ENCODE measurements at regions not wholly inside any gene's neighbourhood (a gene's known extent, or its start where the extent isn't known, plus 50 kb on each side); places are given as distances from the start of the nearest gene placed in this dataset.

DNA sequence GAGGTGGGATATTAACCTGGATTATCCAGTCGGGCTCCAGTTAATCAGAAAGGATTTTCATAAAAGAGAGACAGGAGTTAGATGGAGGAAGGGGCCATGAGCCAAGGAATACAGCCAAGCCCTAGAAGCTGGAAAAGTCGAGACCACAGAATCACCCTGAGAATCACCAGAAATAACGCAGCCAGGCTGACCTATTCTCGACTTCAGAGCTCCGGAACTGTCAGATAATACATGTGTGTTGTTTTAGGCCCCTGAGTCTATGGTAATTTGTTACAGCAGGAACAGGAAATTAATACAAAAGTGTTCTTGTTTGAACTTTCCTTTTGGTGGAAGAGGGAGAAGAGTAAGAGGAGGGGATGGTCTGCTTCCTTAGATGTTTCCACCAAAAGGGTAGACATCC lies 208.1 kb downstream of the JCAD start:
- intact Hi-C loops (cut with DNase I): loop anchor here (5.0 to 10.0 kb wide), 2 partner anchors 39 to 206 kb away; no protein-coding TSS in a partner anchor
- no peak overlapping the region for H3K4me3 ChIP-seq
- TF ChIP-seq, protein P1, sequence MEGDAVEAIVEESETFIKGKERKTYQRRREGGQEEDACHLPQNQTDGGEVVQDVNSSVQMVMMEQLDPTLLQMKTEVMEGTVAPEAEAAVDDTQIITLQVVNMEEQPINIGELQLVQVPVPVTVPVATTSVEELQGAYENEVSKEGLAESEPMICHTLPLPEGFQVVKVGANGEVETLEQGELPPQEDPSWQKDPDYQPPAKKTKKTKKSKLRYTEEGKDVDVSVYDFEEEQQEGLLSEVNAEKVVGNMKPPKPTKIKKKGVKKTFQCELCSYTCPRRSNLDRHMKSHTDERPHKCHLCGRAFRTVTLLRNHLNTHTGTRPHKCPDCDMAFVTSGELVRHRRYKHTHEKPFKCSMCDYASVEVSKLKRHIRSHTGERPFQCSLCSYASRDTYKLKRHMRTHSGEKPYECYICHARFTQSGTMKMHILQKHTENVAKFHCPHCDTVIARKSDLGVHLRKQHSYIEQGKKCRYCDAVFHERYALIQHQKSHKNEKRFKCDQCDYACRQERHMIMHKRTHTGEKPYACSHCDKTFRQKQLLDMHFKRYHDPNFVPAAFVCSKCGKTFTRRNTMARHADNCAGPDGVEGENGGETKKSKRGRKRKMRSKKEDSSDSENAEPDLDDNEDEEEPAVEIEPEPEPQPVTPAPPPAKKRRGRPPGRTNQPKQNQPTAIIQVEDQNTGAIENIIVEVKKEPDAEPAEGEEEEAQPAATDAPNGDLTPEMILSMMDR (IDR thresholded peaks at IDR 0.05): no peak
- no peak overlapping the region for H3K27ac ChIP-seq
- 73 to 85% (median 83%) methylated on average over 5 of the region's 5 CpGs for WGBS, 3 donors
- ATAC-seq (no peak), DNase-seq (no peak)
- H3K36me3 ChIP-seq (ENCODE audit: insufficient read depth in 1 of 2, low read depth in 1 of 2): no peaks in the 10 kb centered on the region
- no peaks in the 10 kb centered on the region for H3K9me3 ChIP-seq
- H3K27me3 ChIP-seq (ENCODE audit: insufficient read depth in 3 of 3, low read length in 2 of 3): no peaks in the 10 kb centered on the region
- H3K4me1 ChIP-seq: peaks cover 10% of the 10 kb centered on the region

DNA sequence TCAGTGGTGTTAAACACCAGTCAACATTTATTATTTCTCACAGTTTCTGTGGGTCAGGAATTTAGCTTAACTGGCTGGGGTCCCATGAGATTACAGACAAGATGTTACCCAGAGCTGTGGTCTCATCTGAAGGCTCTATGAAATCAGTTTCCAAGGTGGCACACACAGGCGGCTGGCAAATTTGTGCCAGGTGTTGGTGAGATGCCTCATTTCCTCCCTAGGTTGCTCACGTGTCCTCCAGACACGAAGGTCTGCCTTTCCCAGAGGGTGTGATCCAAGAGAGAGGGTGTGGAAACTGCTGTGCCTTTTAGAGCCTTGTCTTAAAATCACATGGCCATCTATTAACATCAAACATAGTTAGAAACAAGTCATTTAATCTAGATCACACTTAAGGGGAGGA lies 209.0 kb downstream of the JCAD start:
- H3K9me3 ChIP-seq: no peaks in the 10 kb centered on the region
- no peak for ATAC-seq
- H3K27me3 ChIP-seq (ENCODE audit: insufficient read depth in 3 of 3, low read length in 2 of 3): no peaks in the 10 kb centered on the region
- H3K4me3 ChIP-seq: no peak overlapping the region
- intact Hi-C loops (cut with DNase I): loop anchor here (5.0 to 10.0 kb wide), 2 partner anchors 38 to 206 kb away; no protein-coding TSS in a partner anchor
- WGBS, 3 donors: 73 to 84% (median 74%) methylated on average over 3 of the region's 3 CpGs
- TF ChIP-seq, protein P1 (IDR thresholded peaks at IDR 0.05): no peak
- peaks cover 9% of the 10 kb centered on the region for H3K4me1 ChIP-seq
- no peak for DNase-seq
- H3K36me3 ChIP-seq (ENCODE audit: insufficient read depth in 1 of 2, low read depth in 1 of 2): no peaks in the 10 kb centered on the region
- no peak overlapping the region for H3K27ac ChIP-seq

DNA sequence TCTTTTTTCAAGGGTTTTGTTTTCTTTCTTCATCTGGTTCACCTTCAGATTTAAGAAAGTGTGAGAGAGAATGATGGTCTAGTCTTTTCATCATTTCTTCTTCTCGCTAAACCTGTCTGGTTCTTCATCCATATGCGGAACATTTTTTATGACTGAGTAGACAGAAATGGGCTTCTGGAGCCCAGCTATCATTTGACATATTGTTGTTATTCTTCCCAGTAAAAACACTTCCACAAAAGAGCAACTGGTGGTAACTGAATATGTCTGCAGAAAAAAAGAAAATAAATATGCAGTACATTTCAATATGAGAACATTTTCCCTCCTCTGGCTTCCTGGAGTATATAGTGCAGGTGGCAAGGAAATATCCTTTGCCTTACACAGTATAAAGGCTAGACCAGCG lies 209.5 kb downstream of the JCAD start:
- no peak overlapping the region for H3K4me3 ChIP-seq

DNA sequence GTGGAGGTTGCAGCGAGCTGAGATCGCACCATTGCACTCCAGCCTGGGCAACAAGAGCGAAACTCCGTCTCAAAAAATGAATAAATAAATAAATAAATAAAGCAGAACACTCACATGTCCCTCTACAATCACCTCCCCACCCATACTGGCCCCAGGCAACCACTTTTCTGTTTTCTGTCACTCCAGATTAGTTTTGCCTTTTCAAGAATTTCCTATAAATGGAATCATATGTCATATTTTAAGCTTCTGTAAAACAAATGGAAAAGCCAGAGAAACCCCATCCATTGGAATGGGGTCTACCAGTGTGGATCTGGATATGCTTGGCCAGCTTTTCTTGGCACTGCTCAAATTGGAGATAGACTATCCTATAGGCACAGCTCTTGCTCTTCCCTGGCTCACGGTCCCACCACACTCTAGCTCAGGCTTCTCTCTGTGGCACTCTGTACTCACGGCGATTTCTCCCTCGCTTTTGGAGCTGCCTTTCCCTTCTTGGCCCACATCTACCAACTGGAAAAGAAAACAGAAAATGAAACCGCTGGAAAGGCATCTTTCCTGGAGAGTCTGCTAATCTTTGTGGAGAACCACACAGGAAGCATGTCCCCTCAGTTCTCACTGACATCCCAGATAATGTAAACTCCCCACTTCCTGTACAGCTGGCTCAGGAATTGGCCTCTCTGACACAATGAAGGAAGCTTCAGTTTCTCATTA lies 210.1 kb downstream of the JCAD start:
- no peak for DNase-seq
- Histone ChIP-seq H3K27ac (peak overlapping the region; percentile 6), H3K27me3 (ENCODE audit: insufficient read depth in 3 of 3, low read length in 2 of 3) (no peaks in the 10 kb centered on the region), H3K4me3 (no peak overlapping the region), H3K4me1 (peaks cover under 1% of the 10 kb centered on the region), H3K9me3 (no peaks in the 10 kb centered on the region), H3K36me3 (ENCODE audit: insufficient read depth in 1 of 2, low read depth in 1 of 2) (no peaks in the 10 kb centered on the region)
- no peak for ATAC-seq
- TF ChIP-seq, protein P1 (IDR thresholded peaks at IDR 0.05): no peak
- intact Hi-C loops (cut with DNase I): no loop called here
- WGBS, 3 donors: 48 to 63% (median 57%) methylated on average over 9 of the region's 9 CpGs

More for the DNA sequence above, 209.5 kb downstream of the JCAD start:
- TF ChIP-seq, protein P1 (IDR thresholded peaks at IDR 0.05): no peak
- H3K27ac ChIP-seq: peak overlapping the region; percentile 6
- WGBS, 3 donors: 82 to 94% (median 85%) methylated on average over 3 of the region's 3 CpGs
- H3K9me3 ChIP-seq: no peaks in the 10 kb centered on the region
- H3K4me1 ChIP-seq: peaks cover 5% of the 10 kb centered on the region
- intact Hi-C loops (cut with DNase I): loop anchor here (5.0 to 10.0 kb wide), 2 partner anchors 38 to 205 kb away; no protein-coding TSS in a partner anchor
- ATAC-seq (no peak), DNase-seq (no peak)
- no peaks in the 10 kb centered on the region for H3K27me3 ChIP-seq (ENCODE audit: insufficient read depth in 3 of 3, low read length in 2 of 3)
- no peaks in the 10 kb centered on the region for H3K36me3 ChIP-seq (ENCODE audit: insufficient read depth in 1 of 2, low read depth in 1 of 2)
